T-helper 17 cell (primary cell): ENCODE measurements at regions not wholly inside any gene's neighbourhood (a gene's known extent, or its start where the extent isn't known, plus 50 kb on each side); places are given as distances from the start of the nearest gene placed in this dataset.
"Not testable (repeated sequence)": the region's sequence is repeated elsewhere in the genome, so short reads cannot be mapped to it uniquely, and the experiment has no call there.

Experiments
- ATAC-seq: fragments of 150-1000 bp; cut with Tn5 transposase; 2 replicates; pipeline ENCODE4 v1.10.0; 2021; ENCODE audit warnings: mild to moderate bottlenecking, moderate library complexity
- DNase-seq, 3 donors: peaks; one replicate each; pipeline versions ENCODE4 v3.0.0 to v3.0.0-alpha.2; 2020 to 2021
- H3K9me3 ChIP-seq: one replicate; pipeline ENCODE4 v1.7.0; 2013; ENCODE audit warnings: low read length, mild to moderate bottlenecking; ENCODE audit not compliant: control insufficient read depth, poor library complexity, severe bottlenecking
- H3K27ac Mint-ChIP-seq: one replicate; pipeline ENCODE4 v1.8.0; 2022; ENCODE audit warnings: mild to moderate bottlenecking, moderate library complexity, mixed read lengths
- H3K27me3 Mint-ChIP-seq: one replicate; pipeline ENCODE4 v1.8.0; 2022; ENCODE audit warnings: mixed read lengths
- H3K36me3 Mint-ChIP-seq: one replicate; pipeline ENCODE4 v1.8.0; 2022; ENCODE audit warnings: low read depth, mixed read lengths
- H3K4me1 Mint-ChIP-seq: one replicate; pipeline ENCODE4 v1.8.0; 2022; ENCODE audit warnings: mild to moderate bottlenecking, mixed read lengths
- H3K4me3 Mint-ChIP-seq: one replicate; pipeline ENCODE4 v1.8.0; 2022; ENCODE audit warnings: mild to moderate bottlenecking, moderate library complexity, mixed read lengths

GRCh38 chr13:87235621-87236020 lies 435.6 kb upstream of the SLITRK5 start:
- Mint-ChIP-seq H3K27me3 (no peaks in the 10 kb centered on the region), H3K27ac (no peak overlapping the region), H3K4me3 (no peak overlapping the region), H3K36me3 (no peaks in the 10 kb centered on the region), H3K4me1 (no peaks in the 10 kb centered on the region)
- ATAC-seq (no peak), DNase-seq (no peak)
- no peaks in the 10 kb centered on the region for H3K9me3 ChIP-seq

- no peak for DNase-seq
- H3K9me3 ChIP-seq = no peaks in the 10 kb centered on the region
- H3K36me3 Mint-ChIP-seq = no peaks in the 10 kb centered on the region
- no peaks in the 10 kb centered on the region for H3K27me3 Mint-ChIP-seq
- ATAC-seq = no peak
- H3K4me1 Mint-ChIP-seq = no peaks in the 10 kb centered on the region
- H3K27ac Mint-ChIP-seq = no peak overlapping the region
- H3K4me3 Mint-ChIP-seq = no peak overlapping the region
Measured at GRCh38 chr13:87244256-87244890, 426.8 kb upstream of the SLITRK5 start.

- H3K27me3 Mint-ChIP-seq, H3K27ac Mint-ChIP-seq, H3K9me3 ChIP-seq, ATAC-seq, H3K4me1 Mint-ChIP-seq, H3K4me3 Mint-ChIP-seq, H3K36me3 Mint-ChIP-seq, DNase-seq: not testable (repeated sequence)
Measured at GRCh38 chr13:87249847-87250246, 421.3 kb upstream of the SLITRK5 start.

GRCh38 chr13:87255394-87255793 lies 415.8 kb upstream of the SLITRK5 start:
- Mint-ChIP-seq H3K36me3 (no peaks in the 10 kb centered on the region), H3K4me1 (no peaks in the 10 kb centered on the region), H3K27ac (no peak overlapping the region), H3K4me3 (no peak overlapping the region), H3K27me3 (no peaks in the 10 kb centered on the region)
- ATAC-seq (no peak), DNase-seq (no peak)
- H3K9me3 ChIP-seq = no peaks in the 10 kb centered on the region

GRCh38 chr13:87259479-87260083 lies 411.6 kb upstream of the SLITRK5 start:
- H3K27ac Mint-ChIP-seq = no peak overlapping the region
- H3K4me1 Mint-ChIP-seq = no peaks in the 10 kb centered on the region
- ATAC-seq = no peak
- no peaks in the 10 kb centered on the region for H3K36me3 Mint-ChIP-seq
- H3K4me3 Mint-ChIP-seq = no peak overlapping the region
- no peaks in the 10 kb centered on the region for H3K9me3 ChIP-seq
- DNase-seq = no peak
- no peaks in the 10 kb centered on the region for H3K27me3 Mint-ChIP-seq

- Mint-ChIP-seq H3K27ac (no peak overlapping the region), H3K27me3 (no peaks in the 10 kb centered on the region), H3K36me3 (no peaks in the 10 kb centered on the region), H3K4me3 (no peak overlapping the region), H3K4me1 (no peaks in the 10 kb centered on the region)
- no peak for ATAC-seq
- DNase-seq = no peak
- H3K9me3 ChIP-seq = no peaks in the 10 kb centered on the region
Measured at GRCh38 chr13:87274209-87274819, 396.9 kb upstream of the SLITRK5 start.

GRCh38 chr13:87280139-87280538 lies 391.0 kb upstream of the SLITRK5 start:
- H3K9me3 ChIP-seq = no peaks in the 10 kb centered on the region
- no peaks in the 10 kb centered on the region for H3K4me1 Mint-ChIP-seq
- ATAC-seq (no peak), DNase-seq (no peak)
- no peak overlapping the region for H3K27ac Mint-ChIP-seq
- H3K36me3 Mint-ChIP-seq = no peaks in the 10 kb centered on the region
- no peaks in the 10 kb centered on the region for H3K27me3 Mint-ChIP-seq
- no peak overlapping the region for H3K4me3 Mint-ChIP-seq

- Mint-ChIP-seq H3K4me3 (no peak overlapping the region), H3K4me1 (no peaks in the 10 kb centered on the region)
Measured at GRCh38 chr13:87287721-87288120, 383.4 kb upstream of the SLITRK5 start.

GRCh38 chr13:87295636-87296035 lies 375.5 kb upstream of the SLITRK5 start:
- no peak overlapping the region for H3K27ac Mint-ChIP-seq
- no peak overlapping the region for H3K4me3 Mint-ChIP-seq
- no peaks in the 10 kb centered on the region for H3K36me3 Mint-ChIP-seq
- no peaks in the 10 kb centered on the region for H3K9me3 ChIP-seq
- no peaks in the 10 kb centered on the region for H3K27me3 Mint-ChIP-seq
- DNase-seq = no peak
- no peak for ATAC-seq
- no peaks in the 10 kb centered on the region for H3K4me1 Mint-ChIP-seq

More at GRCh38 chr13:87287721-87288120, 383.4 kb upstream of the SLITRK5 start:
- no peaks in the 10 kb centered on the region for H3K27me3 Mint-ChIP-seq
- no peak for DNase-seq
- no peak for ATAC-seq
- H3K9me3 ChIP-seq = no peaks in the 10 kb centered on the region
- no peak overlapping the region for H3K27ac Mint-ChIP-seq
- H3K36me3 Mint-ChIP-seq = no peaks in the 10 kb centered on the region

GRCh38 chr13:87302034-87302433 lies 369.1 kb upstream of the SLITRK5 start:
- Mint-ChIP-seq H3K27ac (no peak overlapping the region), H3K27me3 (no peaks in the 10 kb centered on the region), H3K4me1 (no peaks in the 10 kb centered on the region), H3K36me3 (no peaks in the 10 kb centered on the region), H3K4me3 (no peak overlapping the region)
- H3K9me3 ChIP-seq = no peaks in the 10 kb centered on the region
- no peak for DNase-seq
- ATAC-seq = no peak

GRCh38 chr13:87302931-87303330 lies 368.2 kb upstream of the SLITRK5 start:
- no peaks in the 10 kb centered on the region for H3K36me3 Mint-ChIP-seq
- H3K4me1 Mint-ChIP-seq = no peaks in the 10 kb centered on the region
- no peak overlapping the region for H3K4me3 Mint-ChIP-seq
- no peaks in the 10 kb centered on the region for H3K9me3 ChIP-seq
- no peak for ATAC-seq
- no peaks in the 10 kb centered on the region for H3K27me3 Mint-ChIP-seq
- H3K27ac Mint-ChIP-seq = no peak overlapping the region
- no peak for DNase-seq

- Mint-ChIP-seq H3K4me1 (no peaks in the 10 kb centered on the region), H3K27me3 (no peaks in the 10 kb centered on the region), H3K27ac (no peak overlapping the region), H3K4me3 (no peak overlapping the region), H3K36me3 (no peaks in the 10 kb centered on the region)
- H3K9me3 ChIP-seq = peaks cover 3% of the 10 kb centered on the region
- ATAC-seq (no peak), DNase-seq (no peak)
Measured at GRCh38 chr13:87311165-87311564, 360.0 kb upstream of the SLITRK5 start.

GRCh38 chr13:87314822-87315221 lies 356.3 kb upstream of the SLITRK5 start:
- Mint-ChIP-seq H3K4me1 (no peaks in the 10 kb centered on the region), H3K27me3 (no peaks in the 10 kb centered on the region), H3K36me3 (no peaks in the 10 kb centered on the region), H3K4me3 (no peak overlapping the region), H3K27ac (no peak overlapping the region)
- no peak for ATAC-seq
- DNase-seq = no peak
- H3K9me3 ChIP-seq = no peaks in the 10 kb centered on the region

GRCh38 chr13:87322386-87322785 lies 348.8 kb upstream of the SLITRK5 start:
- H3K9me3 ChIP-seq = no peaks in the 10 kb centered on the region
- DNase-seq (no peak), ATAC-seq (no peak)
- Mint-ChIP-seq H3K4me3 (no peak overlapping the region), H3K27me3 (no peaks in the 10 kb centered on the region), H3K4me1 (no peaks in the 10 kb centered on the region), H3K27ac (no peak overlapping the region), H3K36me3 (no peaks in the 10 kb centered on the region)
